Ammon's horn (tissue), 1 donor: ENCODE measurements at regions not wholly inside any gene's neighbourhood (a gene's known extent, or its start where the extent isn't known, plus 50 kb on each side); places are given as distances from the start of the nearest gene placed in this dataset.
"Not testable (repeated sequence)": the region's sequence is repeated elsewhere in the genome, so short reads cannot be mapped to it uniquely, and the experiment has no call there.

Experiments used
- DNase-seq: peaks from one replicate; pipeline ENCODE4 v3.0.0-alpha.2; 2016; ENCODE audit warnings: low spot score

GRCh38 chr16:63928421-63928820 is 1193.4 kb downstream of the CDH11 start:
- DNase-seq, result no peak

GRCh38 chr16:63925221-63925620 is 1196.6 kb downstream of the CDH11 start:
- DNase-seq, result no peak

- DNase-seq, result no peak
These were observed 1199.3 kb downstream of the CDH11 start for GRCh38 chr16:63922560-63922959.

- DNase-seq, result no peak
These were observed 1200.0 kb downstream of the CDH11 start for GRCh38 chr16:63921737-63922295.

DNA sequence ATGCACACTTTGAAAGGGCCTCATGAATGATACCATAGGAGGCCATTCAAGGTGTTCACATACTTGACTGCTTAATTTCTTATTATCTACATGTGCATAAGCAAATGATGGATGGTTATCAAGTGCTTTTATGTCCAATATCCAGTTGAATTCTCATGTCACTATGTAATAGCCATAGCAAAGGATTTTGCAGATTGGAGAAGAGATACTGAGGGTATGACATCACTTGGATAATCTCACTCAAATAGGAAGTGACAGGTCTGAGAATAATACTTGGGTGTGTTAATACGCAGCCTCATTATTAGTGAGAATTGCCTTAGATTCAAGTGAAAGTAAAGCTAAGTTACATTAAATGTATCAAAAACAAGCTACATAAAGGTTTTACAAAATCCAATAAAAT is 1208.6 kb downstream of the CDH11 start:
- no peak for DNase-seq

DNA sequence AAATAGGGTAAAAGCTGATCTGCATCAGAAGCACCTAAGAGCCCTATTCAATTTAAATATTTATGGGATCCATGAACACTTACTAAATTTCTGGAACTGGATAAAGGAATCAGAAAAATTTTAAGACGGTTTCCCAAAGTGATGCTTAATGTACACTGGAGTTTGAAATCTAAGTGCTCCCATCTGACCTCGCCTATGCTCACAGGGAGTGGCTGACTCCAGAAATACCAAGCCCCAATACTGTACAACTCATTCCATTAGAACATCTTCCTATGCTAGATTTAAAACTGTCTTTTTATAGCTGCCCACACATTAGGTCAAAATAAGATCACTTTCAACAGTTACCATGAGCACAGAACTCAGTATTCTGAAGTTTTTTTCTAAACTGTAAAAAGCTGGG is 1214.6 kb downstream of the CDH11 start:
- DNase-seq, result no peak

- DNase-seq, result no peak
These were observed 1216.9 kb downstream of the CDH11 start for GRCh38 chr16:63904930-63905329.

DNA sequence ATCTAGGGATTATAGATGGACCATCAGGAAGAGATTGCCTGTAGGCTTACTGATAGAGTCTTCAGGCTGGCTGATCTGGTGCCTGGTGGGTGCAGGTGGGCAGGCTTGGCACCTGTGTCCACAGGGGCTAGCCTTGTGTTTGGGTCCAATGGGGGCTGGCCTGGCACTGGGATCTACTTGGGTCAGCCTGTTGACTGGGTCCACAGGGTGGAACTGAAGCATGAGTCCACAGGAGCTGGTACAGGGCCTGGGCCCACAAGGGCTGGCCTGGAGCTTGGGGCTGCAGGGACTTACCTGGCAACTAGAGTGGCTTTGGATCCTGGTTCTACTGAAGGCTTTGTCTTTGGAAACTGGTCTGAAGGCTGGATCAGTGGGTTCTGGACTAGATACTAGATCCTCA is 1217.7 kb downstream of the CDH11 start:
- DNase-seq, result no peak

DNA sequence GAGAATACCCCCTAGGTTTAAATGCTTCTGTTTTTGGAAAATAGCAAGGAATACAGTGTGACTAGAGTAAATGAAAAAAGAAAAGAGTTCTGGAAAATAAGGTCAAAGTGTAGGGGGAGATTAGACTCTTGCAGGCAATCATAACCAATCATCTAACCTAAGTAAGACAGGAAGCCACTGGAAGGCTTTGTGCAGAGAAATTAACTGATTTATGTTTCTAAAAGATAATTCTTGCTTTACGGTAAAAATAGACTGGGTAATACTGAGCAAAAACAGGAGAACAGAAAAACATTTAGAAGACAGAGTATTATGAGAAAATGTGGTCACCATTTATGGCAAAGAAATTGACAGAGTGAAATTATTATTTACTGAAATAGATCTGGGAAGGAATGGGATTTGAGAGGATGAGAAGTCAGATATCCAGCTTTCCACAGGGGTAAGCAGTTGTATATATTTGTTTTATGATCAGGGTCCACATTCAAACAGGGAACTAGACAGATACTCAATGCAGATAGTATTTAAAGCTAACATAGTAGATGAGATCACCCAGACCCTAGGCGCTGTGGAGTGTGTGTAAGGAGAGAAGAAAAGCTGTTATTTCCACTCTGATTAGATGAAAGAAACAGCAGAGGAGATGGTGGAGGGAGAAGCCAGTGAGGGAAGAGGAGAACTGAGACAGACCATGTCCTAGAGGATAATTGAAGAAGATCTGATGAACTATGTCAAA is 1225.3 kb downstream of the CDH11 start:
- no peak for DNase-seq

- DNase-seq, result no peak
These were observed 1231.1 kb downstream of the CDH11 start for GRCh38 chr16:63890723-63891122.

- DNase-seq, result peak; percentile 66
These were observed 1231.8 kb downstream of the CDH11 start for GRCh38 chr16:63890081-63890480.

GRCh38 chr16:63883091-63883490 is 1238.8 kb downstream of the CDH11 start:
- DNase-seq, result no peak

- no peak for DNase-seq
These were observed 1239.3 kb downstream of the CDH11 start for GRCh38 chr16:63882576-63882975.

DNA sequence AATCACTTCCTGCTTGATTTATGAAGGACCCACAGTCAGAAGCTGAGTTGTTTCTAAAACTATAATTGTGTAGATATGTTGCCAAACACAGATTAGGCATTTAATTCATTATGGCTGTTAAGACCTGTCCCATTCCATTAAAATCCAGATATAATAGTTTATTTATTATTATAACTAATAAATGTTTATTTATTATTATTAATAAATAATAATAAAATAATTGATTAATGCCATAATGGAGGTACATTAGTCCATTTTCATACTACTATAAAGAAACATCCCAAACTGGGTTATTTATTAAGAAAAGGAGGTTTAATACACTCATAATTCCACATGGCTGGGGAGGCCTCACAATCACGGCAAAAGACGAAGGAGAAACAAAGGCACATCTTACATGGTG is 1240.9 kb downstream of the CDH11 start:
- DNase-seq, result no peak

DNA sequence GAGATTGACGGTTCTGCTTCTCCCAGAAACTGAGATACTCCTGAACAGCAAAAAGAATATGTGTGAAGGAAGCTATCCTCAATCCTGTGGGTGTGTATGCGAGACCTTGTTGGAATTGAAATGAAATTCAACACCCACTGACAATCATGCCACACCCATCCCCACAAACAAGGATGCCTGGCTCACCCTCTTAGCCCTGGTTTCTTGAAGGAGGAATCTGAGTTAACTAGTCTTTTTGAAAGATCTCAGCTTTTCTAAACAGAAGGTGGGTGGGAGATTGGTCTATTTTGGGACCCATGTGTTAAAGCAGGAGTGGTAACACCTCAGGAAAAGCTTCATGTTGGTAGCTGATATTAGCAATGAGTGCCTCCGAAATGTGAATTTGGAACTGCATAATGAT is 1244.5 kb downstream of the CDH11 start:
- DNase-seq, result no peak

DNA sequence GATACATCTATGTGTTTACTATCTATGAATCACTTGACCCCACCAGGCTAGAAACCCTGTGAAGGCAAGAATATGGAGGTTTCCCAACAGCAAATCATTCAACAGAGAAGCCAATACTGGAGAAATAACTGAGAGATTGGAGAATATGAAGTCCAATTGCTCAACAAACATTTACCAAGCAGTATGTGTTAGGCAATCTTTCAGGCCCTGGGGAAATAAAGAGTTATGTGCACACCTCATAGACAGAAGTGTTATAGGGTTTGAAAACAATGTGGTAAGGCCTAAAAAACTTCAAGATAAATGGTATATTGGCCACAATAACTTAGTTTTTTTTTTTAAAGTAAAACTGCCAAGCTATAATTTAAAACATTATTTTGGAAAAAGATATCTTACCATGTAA is 1245.8 kb downstream of the CDH11 start:
- no peak for DNase-seq

DNA sequence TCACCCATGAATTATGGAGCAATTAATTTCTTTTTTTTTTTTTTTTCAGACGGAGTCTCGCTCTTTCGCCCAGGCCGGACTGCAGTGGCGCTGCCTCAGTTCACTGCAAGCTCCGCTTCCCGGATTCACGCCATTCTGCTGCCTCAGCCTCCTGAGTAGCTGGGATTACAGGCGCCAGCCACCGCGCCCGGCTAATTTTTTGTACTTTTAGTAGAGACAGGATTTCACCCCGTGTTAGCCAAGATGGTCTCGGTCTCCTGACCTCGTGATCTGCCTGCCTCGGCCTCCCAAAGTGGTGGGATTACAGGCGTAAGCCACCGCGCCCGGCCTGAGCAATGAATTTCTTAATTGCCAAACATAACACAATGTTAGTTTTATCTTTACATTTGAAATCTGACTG is 1261.2 kb downstream of the CDH11 start:
- DNase-seq, result not testable (repeated sequence)

GRCh38 chr16:63856537-63856936 is 1265.3 kb downstream of the CDH11 start:
- DNase-seq, result no peak

DNA sequence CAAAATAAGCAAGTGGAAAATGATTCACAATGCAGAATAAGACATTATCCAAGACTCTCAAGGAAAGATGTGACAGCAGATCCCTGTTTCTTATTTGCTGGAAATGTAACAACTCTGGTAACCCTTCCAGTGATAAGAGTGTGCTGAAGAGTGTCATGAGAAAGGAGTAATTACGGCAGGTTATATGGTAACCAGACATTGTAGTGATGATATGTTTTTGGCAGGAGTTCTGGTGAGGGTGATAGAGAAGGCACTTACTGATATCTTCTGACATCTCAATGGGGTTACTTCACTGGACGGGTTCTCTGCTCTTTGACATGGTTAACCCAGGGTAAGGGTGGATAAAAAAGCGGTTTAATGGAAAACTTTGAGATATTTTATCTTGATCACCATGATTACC is 1270.9 kb downstream of the CDH11 start:
- no peak for DNase-seq

GRCh38 chr16:63841271-63841670 is 1280.6 kb downstream of the CDH11 start:
- DNase-seq, result no peak

- DNase-seq, result no peak
These were observed 1291.8 kb downstream of the CDH11 start for GRCh38 chr16:63830061-63830460.

DNA sequence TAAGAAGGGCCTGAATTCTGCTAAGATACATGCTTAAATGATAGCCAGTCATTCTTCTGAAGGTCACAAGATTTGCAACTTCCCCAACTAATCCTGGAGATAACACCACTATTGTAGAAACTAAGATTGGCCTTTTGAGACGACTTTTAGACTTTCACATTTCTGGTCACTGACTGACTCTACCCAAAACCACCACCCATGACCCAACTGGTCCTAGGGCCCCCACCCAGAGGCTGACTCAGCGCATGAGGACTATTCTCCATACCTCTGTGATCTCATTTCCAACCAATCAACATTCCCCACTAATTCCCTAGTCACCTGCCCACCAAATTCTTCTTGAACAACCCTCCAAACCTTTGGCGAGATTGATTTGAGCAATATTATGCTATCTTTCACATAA is 1299.0 kb downstream of the CDH11 start:
- no peak for DNase-seq

- peak; percentile 3 for DNase-seq
These were observed 1305.6 kb downstream of the CDH11 start for GRCh38 chr16:63816276-63816675.

DNA sequence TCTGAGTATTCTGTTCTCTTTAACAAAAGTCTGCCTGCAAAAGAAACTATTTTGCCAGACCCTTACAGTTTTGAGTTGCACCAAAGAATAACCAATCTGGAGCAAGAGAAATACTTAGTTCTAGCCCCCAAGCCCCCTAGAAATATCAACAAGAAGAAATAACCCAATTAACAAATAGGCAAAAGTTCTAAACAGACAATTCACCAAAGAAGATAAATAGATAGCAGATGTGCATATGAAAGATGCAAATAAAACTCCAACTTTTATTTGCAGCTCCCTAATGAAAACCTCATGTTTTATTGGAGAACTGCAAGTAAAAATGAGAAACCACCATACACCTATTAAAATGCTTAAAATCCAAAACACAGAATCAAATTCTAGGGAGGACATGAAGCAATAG is 1308.0 kb downstream of the CDH11 start:
- DNase-seq, result no peak
